ENCODE measurements at regions not wholly inside any gene's neighbourhood (a gene's known extent, or its start where the extent isn't known, plus 50 kb on each side); places are given as distances from the start of the nearest gene placed in this dataset.

GRCh38 chr4:145324161-145324560 is 143.8 kb upstream of the OTUD4 start:
- Histone ChIP-seq H3K36me3 (ENCODE audit: control insufficient read depth, insufficient read depth, low read length) (no peaks in the 10 kb centered on the region), H3K9me3 (replicated peaks; ENCODE audit: control insufficient read depth, low read depth, low read length) (no peaks in the 10 kb centered on the region), H3K27ac (ENCODE audit: low read length) (no peak overlapping the region), H3K27me3 (ENCODE audit: control insufficient read depth, insufficient read depth, low read length) (no peaks in the 10 kb centered on the region), H3K4me1 (ENCODE audit: control insufficient read depth, insufficient read depth, low read length) (no peaks in the 10 kb centered on the region), H3K4me3 (ENCODE audit: low read length) (no peak overlapping the region)
- no peak for DNase-seq
- 86% methylated on average over 4 of the region's 8 CpGs for WGBS (ENCODE audit: insufficient coverage)

- 40% methylated on average over 1 of the region's 5 CpGs for whole genome bisulfite sequencing (ENCODE audit: insufficient coverage)
- Histone ChIP-seq H3K36me3 (ENCODE audit: control insufficient read depth, insufficient read depth, low read length) (no peaks in the 10 kb centered on the region), H3K27me3 (ENCODE audit: control insufficient read depth, insufficient read depth, low read length) (no peaks in the 10 kb centered on the region), H3K4me3 (ENCODE audit: low read length) (no peak overlapping the region), H3K4me1 (ENCODE audit: control insufficient read depth, insufficient read depth, low read length) (no peaks in the 10 kb centered on the region), H3K9me3 (replicated peaks; ENCODE audit: control insufficient read depth, low read depth, low read length) (no peaks in the 10 kb centered on the region), H3K27ac (ENCODE audit: low read length) (no peak overlapping the region)
- DNase-seq: peak; percentile 41
Observed at GRCh38 chr4:145320294-145320693, 139.9 kb upstream of the OTUD4 start.

- no peaks in the 10 kb centered on the region for H3K4me1 ChIP-seq (ENCODE audit: control insufficient read depth, insufficient read depth, low read length)
- no peaks in the 10 kb centered on the region for H3K36me3 ChIP-seq (ENCODE audit: control insufficient read depth, insufficient read depth, low read length)
- H3K4me3 ChIP-seq (ENCODE audit: low read length): no peak overlapping the region
- H3K27ac ChIP-seq (ENCODE audit: low read length): no peak overlapping the region
- WGBS (ENCODE audit: insufficient coverage): no CpG with 5 or more reads among the region's 2 CpGs
- no peaks in the 10 kb centered on the region for H3K27me3 ChIP-seq (ENCODE audit: control insufficient read depth, insufficient read depth, low read length)
- no peaks in the 10 kb centered on the region for H3K9me3 ChIP-seq (replicated peaks; ENCODE audit: control insufficient read depth, low read depth, low read length)
- peak; percentile 27 for DNase-seq
Observed at GRCh38 chr4:145319751-145320150, 139.4 kb upstream of the OTUD4 start.

GRCh38 chr4:145316897-145317574 is 136.6 kb upstream of the OTUD4 start:
- no peaks in the 10 kb centered on the region for H3K4me1 ChIP-seq (ENCODE audit: control insufficient read depth, insufficient read depth, low read length)
- H3K9me3 ChIP-seq (replicated peaks; ENCODE audit: control insufficient read depth, low read depth, low read length): no peaks in the 10 kb centered on the region
- no peaks in the 10 kb centered on the region for H3K27me3 ChIP-seq (ENCODE audit: control insufficient read depth, insufficient read depth, low read length)
- no peak overlapping the region for H3K4me3 ChIP-seq (ENCODE audit: low read length)
- H3K36me3 ChIP-seq (ENCODE audit: control insufficient read depth, insufficient read depth, low read length): no peaks in the 10 kb centered on the region
- no peak for DNase-seq
- no peak overlapping the region for H3K27ac ChIP-seq (ENCODE audit: low read length)
- WGBS (ENCODE audit: insufficient coverage): 100% methylated on average over 1 of the region's 2 CpGs

GRCh38 chr4:145315811-145316225 is 135.4 kb upstream of the OTUD4 start:
- no peaks in the 10 kb centered on the region for H3K27me3 ChIP-seq (ENCODE audit: control insufficient read depth, insufficient read depth, low read length)
- H3K4me1 ChIP-seq (ENCODE audit: control insufficient read depth, insufficient read depth, low read length): no peaks in the 10 kb centered on the region
- peak; percentile 65 for DNase-seq
- no peaks in the 10 kb centered on the region for H3K9me3 ChIP-seq (replicated peaks; ENCODE audit: control insufficient read depth, low read depth, low read length)
- H3K36me3 ChIP-seq (ENCODE audit: control insufficient read depth, insufficient read depth, low read length): no peaks in the 10 kb centered on the region
- no peak overlapping the region for H3K27ac ChIP-seq (ENCODE audit: low read length)
- no peak overlapping the region for H3K4me3 ChIP-seq (ENCODE audit: low read length)

- no peaks in the 10 kb centered on the region for H3K9me3 ChIP-seq (replicated peaks; ENCODE audit: control insufficient read depth, low read depth, low read length)
- no peak overlapping the region for H3K4me3 ChIP-seq (ENCODE audit: low read length)
- WGBS (ENCODE audit: insufficient coverage): no CpG with 5 or more reads among the region's 3 CpGs
- H3K36me3 ChIP-seq (ENCODE audit: control insufficient read depth, insufficient read depth, low read length): no peaks in the 10 kb centered on the region
- H3K27ac ChIP-seq (ENCODE audit: low read length): no peak overlapping the region
- no peaks in the 10 kb centered on the region for H3K4me1 ChIP-seq (ENCODE audit: control insufficient read depth, insufficient read depth, low read length)
- H3K27me3 ChIP-seq (ENCODE audit: control insufficient read depth, insufficient read depth, low read length): no peaks in the 10 kb centered on the region
- no peak for DNase-seq
Observed at GRCh38 chr4:145308598-145308997, 128.2 kb upstream of the OTUD4 start.

GRCh38 chr4:145307763-145308430 is 127.5 kb upstream of the OTUD4 start:
- Histone ChIP-seq H3K27ac (ENCODE audit: low read length) (no peak overlapping the region), H3K4me1 (ENCODE audit: control insufficient read depth, insufficient read depth, low read length) (no peaks in the 10 kb centered on the region), H3K27me3 (ENCODE audit: control insufficient read depth, insufficient read depth, low read length) (no peaks in the 10 kb centered on the region), H3K36me3 (ENCODE audit: control insufficient read depth, insufficient read depth, low read length) (no peaks in the 10 kb centered on the region), H3K4me3 (ENCODE audit: low read length) (no peak overlapping the region), H3K9me3 (replicated peaks; ENCODE audit: control insufficient read depth, low read depth, low read length) (no peaks in the 10 kb centered on the region)
- DNase-seq: no peak
- WGBS (ENCODE audit: insufficient coverage): no CpG with 5 or more reads among the region's 4 CpGs

- H3K4me3 ChIP-seq (ENCODE audit: low read length): no peak overlapping the region
- H3K36me3 ChIP-seq (ENCODE audit: control insufficient read depth, insufficient read depth, low read length): no peaks in the 10 kb centered on the region
- H3K4me1 ChIP-seq (ENCODE audit: control insufficient read depth, insufficient read depth, low read length): no peaks in the 10 kb centered on the region
- DNase-seq: no peak
- H3K27me3 ChIP-seq (ENCODE audit: control insufficient read depth, insufficient read depth, low read length): no peaks in the 10 kb centered on the region
- no peaks in the 10 kb centered on the region for H3K9me3 ChIP-seq (replicated peaks; ENCODE audit: control insufficient read depth, low read depth, low read length)
- H3K27ac ChIP-seq (ENCODE audit: low read length): no peak overlapping the region
- WGBS (ENCODE audit: insufficient coverage): no CpG with 5 or more reads among the region's 1 CpG
Observed at GRCh38 chr4:145307120-145307519, 126.7 kb upstream of the OTUD4 start.

- Histone ChIP-seq H3K27ac (ENCODE audit: low read length) (no peak overlapping the region), H3K9me3 (replicated peaks; ENCODE audit: control insufficient read depth, low read depth, low read length) (no peaks in the 10 kb centered on the region)
- 90% methylated on average over 3 of the region's 3 CpGs for WGBS (ENCODE audit: insufficient coverage)
Observed at GRCh38 chr4:145302725-145303124, 122.3 kb upstream of the OTUD4 start.

GRCh38 chr4:145301386-145302080 is 121.1 kb upstream of the OTUD4 start:
- Histone ChIP-seq H3K27ac (ENCODE audit: low read length) (no peak overlapping the region), H3K27me3 (ENCODE audit: control insufficient read depth, insufficient read depth, low read length) (no peaks in the 10 kb centered on the region), H3K9me3 (replicated peaks; ENCODE audit: control insufficient read depth, low read depth, low read length) (no peaks in the 10 kb centered on the region), H3K36me3 (ENCODE audit: control insufficient read depth, insufficient read depth, low read length) (no peaks in the 10 kb centered on the region), H3K4me3 (ENCODE audit: low read length) (no peak overlapping the region), H3K4me1 (ENCODE audit: control insufficient read depth, insufficient read depth, low read length) (peaks cover 5% of the 10 kb centered on the region)
- 94% methylated on average over 3 of the region's 4 CpGs for WGBS (ENCODE audit: insufficient coverage)
- DNase-seq: no peak

More at GRCh38 chr4:145302725-145303124, 122.3 kb upstream of the OTUD4 start:
- Histone ChIP-seq H3K4me1 (ENCODE audit: control insufficient read depth, insufficient read depth, low read length) (peaks cover 5% of the 10 kb centered on the region), H3K36me3 (ENCODE audit: control insufficient read depth, insufficient read depth, low read length) (no peaks in the 10 kb centered on the region), H3K27me3 (ENCODE audit: control insufficient read depth, insufficient read depth, low read length) (no peaks in the 10 kb centered on the region), H3K4me3 (ENCODE audit: low read length) (no peak overlapping the region)
- no peak for DNase-seq

All from muscle of leg (tissue), 3 donors.